Panc1 (cell line): ENCODE measurements at regions not wholly inside any gene's neighbourhood (a gene's known extent, or its start where the extent isn't known, plus 50 kb on each side); places are given as distances from the start of the nearest gene placed in this dataset.

Experiments
- CTCF ChIP-seq: fragments of 450-650 bp; IDR thresholded peaks from 2 replicates; pipeline ENCODE4 v1.5.1; 2017; ENCODE audit warnings: mild to moderate bottlenecking
- POLR2AphosphoS5 ChIP-seq: IDR thresholded peaks from 2 replicates; pipeline ENCODE4 v1.6.1; 2012; ENCODE audit warnings: mild to moderate bottlenecking, low read depth, low read length, moderate library complexity
- REST ChIP-seq, 2 experiments: IDR thresholded peaks; 2 replicates each; pipeline ENCODE4 v1.6.1; 2011 to 2012; ENCODE audit warnings: low read depth in 2 of 2, control low read depth in 1 of 2, low read length in 1 of 2, mild to moderate bottlenecking in 1 of 2, moderate library complexity in 1 of 2; ENCODE audit not compliant: insufficient read depth in 1 of 2
- TCF7L2 ChIP-seq: IDR thresholded peaks from 2 replicates; pipeline ENCODE4 v1.6.1; 2011; ENCODE audit warnings: mild to moderate bottlenecking, low read depth, low read length, inconsistent platforms

GRCh38 chr12:14148489-14149270 lies 167.3 kb upstream of the GRIN2B start:
- no peak for TF ChIP-seq CTCF
- TF ChIP-seq POLR2AphosphoS5 = no peak
- TF ChIP-seq REST (IDR thresholded peaks at IDR 0.05; ENCODE audit: insufficient read depth in 1 of 2, low read depth in 2 of 2, low read length in 1 of 2) = no peak
- no peak for TF ChIP-seq TCF7L2
